Natural killer cell (primary cell): ENCODE measurements at regions not wholly inside any gene's neighbourhood (a gene's known extent, or its start where the extent isn't known, plus 50 kb on each side); places are given as distances from the start of the nearest gene placed in this dataset.

Experiments
- ATAC-seq, 3 donors: fragments of 150-1000 bp in 2 of 3; fragments of 200-7000 bp in 1 of 3; cut with Tn5 transposase; 1 replicate in 1 of 3; 2 replicates in 2 of 3; pipeline ENCODE4 v1.10.0; 2021; ENCODE audit warnings: mild to moderate bottlenecking in 2 of 3, moderate library complexity in 2 of 3
- DNase-seq, 2 donors: peaks; one replicate each; pipeline versions ENCODE4 v3.0.0 to v3.0.0-alpha.2; 2013 to 2021; ENCODE audit warnings: mixed read lengths in 1 of 2
- H3K27ac ChIP-seq: one replicate; pipeline ENCODE4 v1.5.1; 2013; ENCODE audit warnings: mild to moderate bottlenecking, low read length
- H3K27me3 ChIP-seq: one replicate; pipeline ENCODE4 v1.6.1; 2013; ENCODE audit warnings: low read length; ENCODE audit not compliant: control insufficient read depth, insufficient read depth
- H3K36me3 ChIP-seq: one replicate; pipeline ENCODE4 v1.6.1; 2013; ENCODE audit warnings: low read length; ENCODE audit not compliant: control insufficient read depth, insufficient read depth
- H3K4me1 ChIP-seq: one replicate; pipeline ENCODE4 v1.6.1; 2013; ENCODE audit warnings: low read length; ENCODE audit not compliant: control insufficient read depth, insufficient read depth
- H3K4me3 ChIP-seq: one replicate; pipeline ENCODE4 v1.5.1; 2013; ENCODE audit warnings: low read length
- H3K9me3 ChIP-seq: one replicate; pipeline ENCODE4 v1.6.1; 2013; ENCODE audit warnings: low read length; ENCODE audit not compliant: control insufficient read depth, insufficient read depth
- H3K27ac Mint-ChIP-seq, 2 donors: one replicate each; pipeline ENCODE4 v1.8.0; 2022; ENCODE audit warnings: mild to moderate bottlenecking in 2 of 2, mixed read lengths in 2 of 2, moderate library complexity in 1 of 2
- H3K27me3 Mint-ChIP-seq, 2 donors: one replicate each; pipeline ENCODE4 v1.8.0; 2022; ENCODE audit warnings: low read depth in 2 of 2, mixed read lengths in 2 of 2
- H3K36me3 Mint-ChIP-seq: one replicate; pipeline ENCODE4 v1.8.0; 2022; ENCODE audit warnings: mixed read lengths
- H3K4me1 Mint-ChIP-seq, 2 donors: one replicate each; pipeline ENCODE4 v1.8.0; 2022; ENCODE audit warnings: mixed read lengths in 2 of 2
- H3K4me3 Mint-ChIP-seq: one replicate; pipeline ENCODE4 v1.8.0; 2022; ENCODE audit warnings: mild to moderate bottlenecking, moderate library complexity, mixed read lengths
- H3K9me3 Mint-ChIP-seq, 2 donors: one replicate each; pipeline ENCODE4 v1.8.0; 2022; ENCODE audit warnings: mixed read lengths in 2 of 2
- WGBS: methylation state at CpG from one replicate; pipeline ENCODE4 v1.1.7; 2013; ENCODE audit warnings: missing lambda C conversion rate; ENCODE audit not compliant: insufficient coverage; 5-methylcytosine and 5-hydroxymethylcytosine counted together
- intact Hi-C: fragments of 100-400 bp; cut with micrococcal nuclease; formaldehyde crosslinking; loops from one replicate; pipeline ENCODE4 v1.14.2; 2022
- TF ChIP-seq, protein P1 (sequence below): fragments of 200-600 bp; IDR thresholded peaks from one replicate; pipeline ENCODE4 v1.8.0; 2022; ENCODE audit warnings: antibody characterized with exemption

DNA sequence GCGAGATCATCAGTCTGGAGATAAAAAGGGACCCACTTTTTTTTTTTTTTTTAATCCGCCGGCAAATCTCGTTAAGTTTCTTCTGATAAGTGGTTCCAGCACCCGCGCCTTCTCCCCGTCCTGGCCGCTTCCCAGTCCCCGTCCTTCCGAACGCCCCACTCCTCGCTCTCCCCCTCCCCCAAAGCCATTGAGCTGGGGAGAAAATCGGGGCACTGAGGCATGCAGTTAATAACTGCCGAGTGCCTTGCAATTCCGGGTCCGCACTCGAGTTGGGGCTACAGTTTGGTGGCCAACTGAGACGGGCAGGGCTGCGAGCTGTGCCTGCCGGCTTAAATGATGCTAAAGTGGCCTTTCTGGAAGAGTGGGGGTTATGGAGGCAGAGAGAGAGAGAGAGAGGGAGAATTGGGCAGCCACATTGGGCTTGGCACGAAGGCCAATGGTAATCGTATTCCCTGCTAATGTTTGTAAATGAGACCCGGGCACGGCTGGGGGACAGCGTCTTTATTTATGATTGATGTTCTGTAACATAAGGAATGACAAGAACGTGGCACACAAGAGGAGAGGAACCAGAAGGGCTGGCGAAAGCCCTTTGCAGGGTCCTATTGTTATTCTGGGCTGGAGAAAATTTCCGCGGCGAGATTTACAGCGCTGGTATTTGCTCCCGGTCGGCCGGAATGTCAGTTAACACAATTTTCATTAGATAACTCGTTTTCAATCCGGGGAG, 115.4 kb upstream of the MYL2 start:
- H3K36me3 ChIP-seq: no peaks in the 10 kb centered on the region
- Mint-ChIP-seq H3K27ac (no peak overlapping the region), H3K27me3 (peaks cover 58 to 63% of the 10 kb centered on the region in 2 donors), H3K4me1 (peaks cover 0 to 6% of the 10 kb centered on the region in 2 donors), H3K4me3 (peak overlapping the region; percentile 37), H3K9me3 (no peaks in the 10 kb centered on the region), H3K36me3 (no peaks in the 10 kb centered on the region)
- no peak for ATAC-seq
- H3K4me3 ChIP-seq: no peak overlapping the region
- H3K27me3 ChIP-seq: peaks cover 29% of the 10 kb centered on the region
- WGBS: 3% methylated on average over 36 of the region's 36 CpGs
- no peaks in the 10 kb centered on the region for H3K4me1 ChIP-seq
- TF ChIP-seq, protein P1, sequence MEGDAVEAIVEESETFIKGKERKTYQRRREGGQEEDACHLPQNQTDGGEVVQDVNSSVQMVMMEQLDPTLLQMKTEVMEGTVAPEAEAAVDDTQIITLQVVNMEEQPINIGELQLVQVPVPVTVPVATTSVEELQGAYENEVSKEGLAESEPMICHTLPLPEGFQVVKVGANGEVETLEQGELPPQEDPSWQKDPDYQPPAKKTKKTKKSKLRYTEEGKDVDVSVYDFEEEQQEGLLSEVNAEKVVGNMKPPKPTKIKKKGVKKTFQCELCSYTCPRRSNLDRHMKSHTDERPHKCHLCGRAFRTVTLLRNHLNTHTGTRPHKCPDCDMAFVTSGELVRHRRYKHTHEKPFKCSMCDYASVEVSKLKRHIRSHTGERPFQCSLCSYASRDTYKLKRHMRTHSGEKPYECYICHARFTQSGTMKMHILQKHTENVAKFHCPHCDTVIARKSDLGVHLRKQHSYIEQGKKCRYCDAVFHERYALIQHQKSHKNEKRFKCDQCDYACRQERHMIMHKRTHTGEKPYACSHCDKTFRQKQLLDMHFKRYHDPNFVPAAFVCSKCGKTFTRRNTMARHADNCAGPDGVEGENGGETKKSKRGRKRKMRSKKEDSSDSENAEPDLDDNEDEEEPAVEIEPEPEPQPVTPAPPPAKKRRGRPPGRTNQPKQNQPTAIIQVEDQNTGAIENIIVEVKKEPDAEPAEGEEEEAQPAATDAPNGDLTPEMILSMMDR: no peak
- H3K9me3 ChIP-seq: no peaks in the 10 kb centered on the region
- intact Hi-C loops: no loop called here
- no peak overlapping the region for H3K27ac ChIP-seq
- no peak for DNase-seq

DNA sequence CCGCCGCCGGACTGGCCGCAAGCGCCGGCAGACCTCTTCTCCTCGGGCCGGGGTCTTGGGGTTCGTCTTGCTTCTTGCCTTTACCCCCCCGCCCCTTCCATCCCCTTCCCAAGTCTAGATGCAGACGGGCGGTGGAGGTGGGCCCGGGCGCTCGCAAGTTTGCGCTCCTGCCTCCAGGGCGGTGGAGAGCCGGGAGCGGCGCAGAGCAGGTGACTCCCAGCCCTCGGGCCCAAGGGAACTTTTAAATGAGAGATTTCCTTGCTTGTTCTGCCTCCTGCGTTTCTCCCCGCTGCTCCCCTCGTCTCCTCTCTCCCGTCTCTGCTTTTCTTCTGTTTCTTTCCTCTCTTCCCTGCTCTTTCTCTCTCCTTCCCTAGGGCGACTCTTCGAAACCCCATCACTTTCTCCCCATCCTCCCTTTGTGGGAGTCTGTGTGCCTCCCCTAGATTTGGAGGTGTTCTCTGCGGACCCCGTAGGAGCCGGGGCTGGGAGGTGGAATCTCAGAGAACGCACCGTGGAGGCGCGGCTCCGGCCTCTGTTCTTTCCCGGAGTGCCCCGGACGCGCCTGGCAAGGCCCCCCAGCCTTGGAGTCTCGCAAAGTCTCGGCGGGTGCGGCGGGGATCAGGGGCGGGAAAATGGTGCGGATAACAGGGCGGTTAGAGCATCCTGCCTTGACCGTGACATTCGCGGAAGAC, 114.7 kb upstream of the MYL2 start:
- Mint-ChIP-seq H3K4me1 (peaks cover 0 to 6% of the 10 kb centered on the region in 2 donors), H3K27me3 (peaks cover 61 to 70% of the 10 kb centered on the region in 2 donors), H3K9me3 (no peaks in the 10 kb centered on the region), H3K4me3 (peak overlapping the region; percentile 70), H3K27ac (no peak overlapping the region), H3K36me3 (no peaks in the 10 kb centered on the region)
- H3K27ac ChIP-seq: no peak overlapping the region
- ATAC-seq: no peak
- no peaks in the 10 kb centered on the region for H3K4me1 ChIP-seq
- WGBS: 2% methylated on average over 50 of the region's 50 CpGs
- peaks cover 30% of the 10 kb centered on the region for H3K27me3 ChIP-seq
- no peaks in the 10 kb centered on the region for H3K9me3 ChIP-seq
- intact Hi-C loops: no loop called here
- H3K4me3 ChIP-seq: no peak overlapping the region
- TF ChIP-seq, protein P1: no peak
- DNase-seq: no peak
- no peaks in the 10 kb centered on the region for H3K36me3 ChIP-seq

DNA sequence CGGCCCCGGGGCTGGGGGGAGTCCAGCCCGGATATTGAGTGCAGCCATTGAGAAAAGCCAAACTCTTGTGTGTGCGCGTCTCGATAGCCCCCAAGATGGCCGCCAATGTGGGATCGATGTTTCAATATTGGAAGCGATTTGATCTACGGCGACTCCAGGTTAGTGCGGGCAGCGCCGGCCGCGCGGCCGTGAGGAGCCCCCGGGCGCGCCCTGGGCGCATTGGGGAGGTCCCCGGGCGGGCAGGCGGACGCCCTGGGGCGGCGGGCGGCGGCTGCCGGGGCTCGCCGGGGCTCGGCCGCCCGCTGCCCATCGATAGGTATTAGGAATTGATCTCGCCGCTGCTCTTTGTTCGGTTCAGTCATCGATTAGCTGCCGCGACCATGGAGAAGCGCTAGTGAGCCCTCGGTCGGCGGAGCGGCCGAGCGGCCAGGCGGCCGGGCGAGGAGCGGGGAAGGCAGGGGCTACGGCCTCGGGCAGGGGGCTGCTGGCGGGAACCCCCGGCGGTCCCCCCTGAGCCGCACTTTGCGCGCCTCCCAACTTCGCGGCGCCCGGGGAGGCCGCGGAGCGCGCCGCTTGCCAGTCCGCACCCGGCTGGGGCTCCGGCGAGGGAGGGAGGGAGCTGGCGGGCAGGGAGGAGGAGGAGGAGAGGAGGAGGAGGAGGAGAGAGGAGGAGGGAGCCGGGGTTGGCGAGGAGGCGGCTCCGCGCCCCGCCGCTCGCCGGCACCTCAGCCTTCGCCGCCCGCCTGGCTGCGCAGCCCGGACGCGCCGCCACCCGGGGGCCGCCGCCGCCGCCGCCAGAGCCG, 113.9 kb upstream of the MYL2 start, which contains the start of gene CUX2:
Gene CUX2, plus strand, starts transcription at position 83 of the 803 bp plus-strand sequence.
- Mint-ChIP-seq H3K36me3 (no peaks in the 10 kb centered on the region), H3K27ac (no peak within 1 kb of the TSS), H3K4me3 (peak within 1 kb of the TSS; percentile 70), H3K27me3 (peaks cover 62 to 71% of the 10 kb centered on the region in 2 donors), H3K4me1 (peaks cover 0 to 6% of the 10 kb centered on the region in 2 donors), H3K9me3 (no peaks in the 10 kb centered on the region)
- intact Hi-C loops: no loop called here
- H3K27me3 ChIP-seq: peaks cover 30% of the 10 kb centered on the region
- peak in 1 of 2 donors; percentile 16 for DNase-seq
- no peak within 1 kb of the TSS for H3K27ac ChIP-seq
- no peak for ATAC-seq
- no peaks in the 10 kb centered on the region for H3K4me1 ChIP-seq
- no peak within 1 kb of the TSS for H3K4me3 ChIP-seq
- H3K9me3 ChIP-seq: no peaks in the 10 kb centered on the region
- no peaks in the 10 kb centered on the region for H3K36me3 ChIP-seq
- 1% methylated on average over 100 of the region's 100 CpGs for WGBS
- TF ChIP-seq, protein P1: no peak
